ENCODE measurements at regions not wholly inside any gene's neighbourhood (a gene's known extent, or its start where the extent isn't known, plus 50 kb on each side); places are given as distances from the start of the nearest gene placed in this dataset.

DNA sequence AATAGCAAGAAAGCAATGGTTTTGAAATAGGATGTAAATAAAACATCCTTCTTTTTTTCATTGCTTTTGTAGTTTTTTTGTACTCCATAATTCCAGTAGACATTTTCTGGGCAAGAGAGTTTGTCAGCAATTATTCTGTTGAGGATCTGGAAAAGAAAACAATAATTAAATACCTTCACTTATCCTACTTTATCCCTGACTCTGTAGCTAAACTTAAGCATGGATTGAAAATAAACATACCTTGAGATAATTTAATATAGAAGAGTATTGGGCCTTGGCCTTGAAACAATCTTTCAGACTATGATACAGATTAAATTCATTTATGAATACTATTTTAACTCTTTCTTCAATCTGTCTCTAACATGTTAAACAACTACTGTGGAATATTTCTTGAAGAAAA lies 321.2 kb downstream of the CHRM3 start:
- no peak for TF ChIP-seq POLR2A (IDR thresholded peaks at IDR 0.05)
- TF ChIP-seq, protein P1, sequence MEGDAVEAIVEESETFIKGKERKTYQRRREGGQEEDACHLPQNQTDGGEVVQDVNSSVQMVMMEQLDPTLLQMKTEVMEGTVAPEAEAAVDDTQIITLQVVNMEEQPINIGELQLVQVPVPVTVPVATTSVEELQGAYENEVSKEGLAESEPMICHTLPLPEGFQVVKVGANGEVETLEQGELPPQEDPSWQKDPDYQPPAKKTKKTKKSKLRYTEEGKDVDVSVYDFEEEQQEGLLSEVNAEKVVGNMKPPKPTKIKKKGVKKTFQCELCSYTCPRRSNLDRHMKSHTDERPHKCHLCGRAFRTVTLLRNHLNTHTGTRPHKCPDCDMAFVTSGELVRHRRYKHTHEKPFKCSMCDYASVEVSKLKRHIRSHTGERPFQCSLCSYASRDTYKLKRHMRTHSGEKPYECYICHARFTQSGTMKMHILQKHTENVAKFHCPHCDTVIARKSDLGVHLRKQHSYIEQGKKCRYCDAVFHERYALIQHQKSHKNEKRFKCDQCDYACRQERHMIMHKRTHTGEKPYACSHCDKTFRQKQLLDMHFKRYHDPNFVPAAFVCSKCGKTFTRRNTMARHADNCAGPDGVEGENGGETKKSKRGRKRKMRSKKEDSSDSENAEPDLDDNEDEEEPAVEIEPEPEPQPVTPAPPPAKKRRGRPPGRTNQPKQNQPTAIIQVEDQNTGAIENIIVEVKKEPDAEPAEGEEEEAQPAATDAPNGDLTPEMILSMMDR (IDR thresholded peaks at IDR 0.05): no peak
